ENCODE measurements at regions not wholly inside any gene's neighbourhood (a gene's known extent, or its start where the extent isn't known, plus 50 kb on each side); places are given as distances from the start of the nearest gene placed in this dataset.

DNA sequence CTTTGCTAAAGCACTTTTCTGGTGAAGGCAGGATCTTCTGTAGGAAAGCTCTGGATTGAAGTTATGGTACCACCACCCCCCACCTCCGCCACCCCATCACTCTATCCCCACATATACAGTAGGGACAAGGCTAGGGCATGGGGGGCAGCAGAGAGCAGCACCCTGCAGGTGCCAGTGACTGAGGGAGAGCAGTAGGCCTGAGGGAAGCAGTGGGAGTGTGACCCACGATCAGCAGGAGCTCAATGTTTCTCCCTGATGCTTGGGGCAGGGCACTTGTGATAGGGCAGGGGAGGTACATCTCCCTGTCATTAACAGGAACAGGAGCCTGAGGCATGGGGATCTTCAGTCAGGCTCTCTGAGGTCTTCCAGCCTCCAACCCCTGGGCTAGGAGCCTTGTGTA, 121.6 kb downstream of the ZFP36L2 start:
- no peak overlapping the region for H3K9ac ChIP-seq (ENCODE audit: low read length)
- H4K20me1 ChIP-seq (ENCODE audit: insufficient read depth, low read length) = no peaks in the 10 kb centered on the region
- no peak overlapping the region for H3K4me2 ChIP-seq (ENCODE audit: low read length)
- no peaks in the 10 kb centered on the region for H3K27me3 ChIP-seq (ENCODE audit: low read depth, low read length)
- H3K4me3 ChIP-seq (ENCODE audit: low read length) = no peak overlapping the region
- H3K27ac ChIP-seq (ENCODE audit: low read length) = no peak overlapping the region
- no peaks in the 10 kb centered on the region for H3K9me3 ChIP-seq (ENCODE audit: insufficient read depth, low read length)
- no peaks in the 10 kb centered on the region for H3K79me2 ChIP-seq (ENCODE audit: low read length)
- H3K36me3 ChIP-seq (replicated peaks; ENCODE audit: low read depth, low read length) = no peaks in the 10 kb centered on the region
- H2AFZ ChIP-seq (ENCODE audit: low read depth, low read length) = no peak overlapping the region
- no peak for TF ChIP-seq EZH2phosphoT487 (IDR thresholded peaks at IDR 0.05; ENCODE audit: low read depth)
- TF ChIP-seq, protein P1, sequence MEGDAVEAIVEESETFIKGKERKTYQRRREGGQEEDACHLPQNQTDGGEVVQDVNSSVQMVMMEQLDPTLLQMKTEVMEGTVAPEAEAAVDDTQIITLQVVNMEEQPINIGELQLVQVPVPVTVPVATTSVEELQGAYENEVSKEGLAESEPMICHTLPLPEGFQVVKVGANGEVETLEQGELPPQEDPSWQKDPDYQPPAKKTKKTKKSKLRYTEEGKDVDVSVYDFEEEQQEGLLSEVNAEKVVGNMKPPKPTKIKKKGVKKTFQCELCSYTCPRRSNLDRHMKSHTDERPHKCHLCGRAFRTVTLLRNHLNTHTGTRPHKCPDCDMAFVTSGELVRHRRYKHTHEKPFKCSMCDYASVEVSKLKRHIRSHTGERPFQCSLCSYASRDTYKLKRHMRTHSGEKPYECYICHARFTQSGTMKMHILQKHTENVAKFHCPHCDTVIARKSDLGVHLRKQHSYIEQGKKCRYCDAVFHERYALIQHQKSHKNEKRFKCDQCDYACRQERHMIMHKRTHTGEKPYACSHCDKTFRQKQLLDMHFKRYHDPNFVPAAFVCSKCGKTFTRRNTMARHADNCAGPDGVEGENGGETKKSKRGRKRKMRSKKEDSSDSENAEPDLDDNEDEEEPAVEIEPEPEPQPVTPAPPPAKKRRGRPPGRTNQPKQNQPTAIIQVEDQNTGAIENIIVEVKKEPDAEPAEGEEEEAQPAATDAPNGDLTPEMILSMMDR (IDR thresholded peaks at IDR 0.05; ENCODE audit: low read depth, low read length) = 0 out of 2 replicates have a peak, but pooled peaks have one; percentile 17
- peaks cover 50% of the 10 kb centered on the region for H3K4me1 ChIP-seq (ENCODE audit: low read length)

DNA sequence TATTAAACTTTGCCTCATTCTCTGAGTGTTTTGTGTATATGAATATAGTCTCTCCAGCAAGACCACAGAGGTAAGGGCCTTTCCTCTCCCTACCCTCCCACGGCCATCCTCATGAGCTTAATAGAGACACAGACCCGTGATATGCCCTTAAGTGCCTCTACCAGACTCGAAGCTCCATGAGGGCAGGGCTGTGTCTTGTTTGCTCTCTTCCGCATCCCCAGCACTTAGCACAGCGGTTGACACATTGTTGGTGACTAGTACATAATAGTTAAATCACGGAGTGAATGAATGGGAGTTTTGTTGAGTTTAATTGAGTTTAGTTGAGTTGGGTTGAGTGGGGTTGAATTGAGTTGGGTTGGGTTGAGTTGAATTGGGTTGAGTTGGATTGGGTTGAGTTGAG, 122.3 kb downstream of the ZFP36L2 start:
- H3K4me3 ChIP-seq (ENCODE audit: low read length) = no peak overlapping the region
- no peak overlapping the region for H2AFZ ChIP-seq (ENCODE audit: low read depth, low read length)
- H3K27me3 ChIP-seq (ENCODE audit: low read depth, low read length) = no peaks in the 10 kb centered on the region
- H3K9me3 ChIP-seq (ENCODE audit: insufficient read depth, low read length) = no peaks in the 10 kb centered on the region
- peaks cover 44% of the 10 kb centered on the region for H3K4me1 ChIP-seq (ENCODE audit: low read length)
- H3K27ac ChIP-seq (ENCODE audit: low read length) = no peak overlapping the region
- H3K79me2 ChIP-seq (ENCODE audit: low read length) = no peaks in the 10 kb centered on the region
- TF ChIP-seq, protein P1 (IDR thresholded peaks at IDR 0.05; ENCODE audit: low read depth, low read length) = no peak
- TF ChIP-seq EZH2phosphoT487 (IDR thresholded peaks at IDR 0.05; ENCODE audit: low read depth) = no peak
- no peaks in the 10 kb centered on the region for H4K20me1 ChIP-seq (ENCODE audit: insufficient read depth, low read length)
- no peak overlapping the region for H3K4me2 ChIP-seq (ENCODE audit: low read length)
- H3K36me3 ChIP-seq (replicated peaks; ENCODE audit: low read depth, low read length) = no peaks in the 10 kb centered on the region
- no peak overlapping the region for H3K9ac ChIP-seq (ENCODE audit: low read length)

DNA sequence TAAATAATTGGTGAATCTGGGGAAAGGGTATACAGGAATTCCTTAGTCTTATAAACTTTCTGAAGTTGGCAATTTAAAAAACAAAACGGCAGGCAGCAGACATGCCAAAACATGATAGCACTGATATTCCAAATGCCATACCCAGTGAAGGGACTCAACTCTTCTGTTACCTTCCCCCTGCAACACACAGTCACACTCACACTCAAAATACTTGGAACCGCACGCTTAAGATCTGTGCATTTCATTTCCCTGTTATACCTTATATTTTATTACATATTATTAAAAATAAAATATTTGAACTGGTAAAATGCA, 123.4 kb downstream of the ZFP36L2 start:
- H2AFZ ChIP-seq (ENCODE audit: low read depth, low read length) = no peak overlapping the region
- H3K27ac ChIP-seq (ENCODE audit: low read length) = no peak overlapping the region
- no peaks in the 10 kb centered on the region for H3K27me3 ChIP-seq (ENCODE audit: low read depth, low read length)
- TF ChIP-seq, protein P1 (IDR thresholded peaks at IDR 0.05; ENCODE audit: low read depth, low read length) = no peak
- no peak for TF ChIP-seq EZH2phosphoT487 (IDR thresholded peaks at IDR 0.05; ENCODE audit: low read depth)
- no peak overlapping the region for H3K4me3 ChIP-seq (ENCODE audit: low read length)
- peaks cover 38% of the 10 kb centered on the region for H3K4me1 ChIP-seq (ENCODE audit: low read length)
- H4K20me1 ChIP-seq (ENCODE audit: insufficient read depth, low read length) = no peaks in the 10 kb centered on the region
- H3K4me2 ChIP-seq (ENCODE audit: low read length) = no peak overlapping the region
- no peak overlapping the region for H3K9ac ChIP-seq (ENCODE audit: low read length)
- H3K36me3 ChIP-seq (replicated peaks; ENCODE audit: low read depth, low read length) = no peaks in the 10 kb centered on the region
- H3K79me2 ChIP-seq (ENCODE audit: low read length) = no peaks in the 10 kb centered on the region
- H3K9me3 ChIP-seq (ENCODE audit: insufficient read depth, low read length) = no peaks in the 10 kb centered on the region

DNA sequence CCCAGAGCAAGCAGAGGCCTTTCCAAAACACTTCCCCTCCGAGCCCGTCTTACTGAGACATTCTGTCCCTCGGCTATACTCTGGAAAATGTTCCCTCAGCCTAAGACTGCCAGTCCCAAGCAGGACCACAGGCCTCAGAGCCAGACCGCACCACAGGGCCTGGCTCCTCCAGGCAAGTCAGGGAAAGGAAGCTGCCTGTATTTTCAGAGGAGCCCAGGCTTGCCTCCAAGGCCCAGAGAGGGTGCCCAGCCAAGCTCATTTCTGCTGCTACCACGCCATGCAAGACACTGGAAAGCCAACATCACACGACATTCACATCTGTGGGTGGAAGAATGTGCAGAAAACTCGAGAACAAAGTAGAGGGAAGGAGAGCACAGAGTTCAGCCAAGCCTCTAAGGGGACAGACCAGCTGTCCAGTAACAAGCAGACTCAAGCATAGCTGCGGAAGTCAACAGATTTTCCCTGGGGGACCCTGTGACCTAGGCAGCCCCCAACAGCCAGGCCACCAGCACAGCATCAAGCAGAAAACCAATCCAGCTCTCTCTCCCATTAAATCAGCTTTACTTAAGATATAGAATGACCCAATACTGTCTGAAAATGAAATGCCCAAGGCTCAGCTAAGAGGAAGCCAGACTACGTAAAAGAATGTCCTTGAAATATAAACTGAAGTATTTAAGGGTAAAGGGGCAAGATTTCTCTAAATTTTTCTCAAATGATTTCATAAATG, 123.9 kb downstream of the ZFP36L2 start:
- peaks cover 38% of the 10 kb centered on the region for H3K4me1 ChIP-seq (ENCODE audit: low read length)
- H3K9me3 ChIP-seq (ENCODE audit: insufficient read depth, low read length) = no peaks in the 10 kb centered on the region
- no peak overlapping the region for H2AFZ ChIP-seq (ENCODE audit: low read depth, low read length)
- H3K79me2 ChIP-seq (ENCODE audit: low read length) = no peaks in the 10 kb centered on the region
- no peaks in the 10 kb centered on the region for H3K36me3 ChIP-seq (replicated peaks; ENCODE audit: low read depth, low read length)
- H3K27me3 ChIP-seq (ENCODE audit: low read depth, low read length) = no peaks in the 10 kb centered on the region
- no peak for TF ChIP-seq EZH2phosphoT487 (IDR thresholded peaks at IDR 0.05; ENCODE audit: low read depth)
- TF ChIP-seq, protein P1 (IDR thresholded peaks at IDR 0.05; ENCODE audit: low read depth, low read length) = no peak
- H4K20me1 ChIP-seq (ENCODE audit: insufficient read depth, low read length) = no peaks in the 10 kb centered on the region
- no peak overlapping the region for H3K27ac ChIP-seq (ENCODE audit: low read length)
- no peak overlapping the region for H3K4me2 ChIP-seq (ENCODE audit: low read length)
- H3K9ac ChIP-seq (ENCODE audit: low read length) = no peak overlapping the region
- no peak overlapping the region for H3K4me3 ChIP-seq (ENCODE audit: low read length)
